ENCODE measurements at regions not wholly inside any gene's neighbourhood (a gene's known extent, or its start where the extent isn't known, plus 50 kb on each side); places are given as distances from the start of the nearest gene placed in this dataset.

DNA sequence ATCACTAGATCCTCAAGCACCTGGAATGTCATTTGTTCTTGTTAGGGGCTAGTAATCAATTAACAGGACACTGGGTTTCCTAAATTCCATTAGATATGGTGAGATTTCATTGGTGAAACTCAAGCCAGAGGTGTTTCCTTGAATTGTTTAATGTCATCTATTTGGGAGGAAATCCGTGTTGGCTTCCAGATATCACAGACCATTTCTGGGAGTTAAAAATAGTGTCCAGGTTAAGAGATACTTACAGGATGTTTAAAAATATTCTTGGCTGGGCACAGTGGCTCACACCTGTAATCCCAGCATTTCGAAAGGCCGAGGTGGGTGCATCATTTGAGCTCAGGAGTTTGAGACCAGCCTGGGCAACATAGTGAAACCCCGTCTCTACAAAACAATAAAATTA, 688.3 kb upstream of the WWC1 start:
- in situ Hi-C loops (cut with MboI; ENCODE audit: low sequenced_read_pairs in 4 of 4) (no loop called here), intact Hi-C loops (cut with DNase I; ENCODE audit: low total_unique reads) (no loop called here)
- no peak overlapping the region for H3K27ac ChIP-seq
- no peak for DNase-seq
- no peaks in the 10 kb centered on the region for H3K27me3 ChIP-seq
- peaks cover 0 to 3% of the 10 kb centered on the region in 2 donors for H3K4me1 ChIP-seq
- H3K9me3 ChIP-seq: no peaks in the 10 kb centered on the region
- H3K4me3 ChIP-seq: no peak overlapping the region
- ATAC-seq: no peak
- H3K36me3 ChIP-seq: no peaks in the 10 kb centered on the region
- TF ChIP-seq, protein P1, sequence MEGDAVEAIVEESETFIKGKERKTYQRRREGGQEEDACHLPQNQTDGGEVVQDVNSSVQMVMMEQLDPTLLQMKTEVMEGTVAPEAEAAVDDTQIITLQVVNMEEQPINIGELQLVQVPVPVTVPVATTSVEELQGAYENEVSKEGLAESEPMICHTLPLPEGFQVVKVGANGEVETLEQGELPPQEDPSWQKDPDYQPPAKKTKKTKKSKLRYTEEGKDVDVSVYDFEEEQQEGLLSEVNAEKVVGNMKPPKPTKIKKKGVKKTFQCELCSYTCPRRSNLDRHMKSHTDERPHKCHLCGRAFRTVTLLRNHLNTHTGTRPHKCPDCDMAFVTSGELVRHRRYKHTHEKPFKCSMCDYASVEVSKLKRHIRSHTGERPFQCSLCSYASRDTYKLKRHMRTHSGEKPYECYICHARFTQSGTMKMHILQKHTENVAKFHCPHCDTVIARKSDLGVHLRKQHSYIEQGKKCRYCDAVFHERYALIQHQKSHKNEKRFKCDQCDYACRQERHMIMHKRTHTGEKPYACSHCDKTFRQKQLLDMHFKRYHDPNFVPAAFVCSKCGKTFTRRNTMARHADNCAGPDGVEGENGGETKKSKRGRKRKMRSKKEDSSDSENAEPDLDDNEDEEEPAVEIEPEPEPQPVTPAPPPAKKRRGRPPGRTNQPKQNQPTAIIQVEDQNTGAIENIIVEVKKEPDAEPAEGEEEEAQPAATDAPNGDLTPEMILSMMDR (IDR thresholded peaks at IDR 0.05 in 4 of 5, conservative IDR thresholded peaks at IDR 0.05 in 1 of 5): no peak
- no peak for TF ChIP-seq POLR2A (IDR thresholded peaks at IDR 0.05)

DNA sequence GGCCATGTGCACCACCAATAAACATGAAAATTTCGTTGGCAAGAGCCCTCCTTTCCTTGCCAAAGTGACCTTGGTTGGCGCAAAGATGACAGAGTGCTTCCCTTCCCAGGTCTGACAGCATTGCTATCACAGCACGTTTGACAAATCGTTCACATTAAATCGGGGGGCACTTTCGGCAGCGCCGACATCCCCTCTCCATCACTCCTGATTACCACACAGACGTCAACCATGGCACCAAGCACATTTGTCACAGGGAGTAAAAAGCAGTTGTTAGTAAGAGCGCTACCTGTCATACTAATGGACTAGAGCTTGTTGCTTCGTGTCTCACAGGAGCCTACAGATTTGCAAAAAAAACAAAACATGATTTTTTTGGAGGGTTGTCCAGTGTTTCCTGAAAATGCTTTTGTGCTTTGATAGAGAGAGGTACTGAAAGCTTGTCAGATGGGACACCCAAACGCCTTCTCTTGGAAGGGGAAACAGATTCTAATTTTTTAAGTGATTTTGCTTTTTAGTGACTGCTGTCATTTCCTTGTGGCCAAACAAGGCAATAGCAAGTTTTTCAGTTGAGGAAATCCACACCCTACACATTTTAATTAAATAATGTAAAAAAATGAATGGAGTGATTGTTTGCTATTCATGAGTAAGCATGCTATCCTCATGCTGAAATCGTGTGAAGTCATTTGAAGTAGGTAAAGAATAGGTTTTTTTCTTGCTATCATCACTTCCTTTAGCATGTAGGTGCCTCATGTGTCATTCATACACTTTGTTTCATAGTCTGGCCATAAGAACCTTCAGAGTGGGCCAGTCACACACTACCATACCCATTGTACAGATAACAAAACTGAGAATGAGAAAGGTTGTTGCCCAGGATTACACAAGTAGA, 682.8 kb upstream of the WWC1 start:
- in situ Hi-C loops (cut with MboI; ENCODE audit: low sequenced_read_pairs in 4 of 4): no loop called here
- ATAC-seq: no peak
- intact Hi-C loops (cut with DNase I; ENCODE audit: low total_unique reads): no loop called here
- no peaks in the 10 kb centered on the region for H3K27me3 ChIP-seq
- H3K36me3 ChIP-seq: no peaks in the 10 kb centered on the region
- no peaks in the 10 kb centered on the region for H3K4me1 ChIP-seq
- no peak overlapping the region for H3K27ac ChIP-seq
- DNase-seq: no peak
- TF ChIP-seq, protein P1 (IDR thresholded peaks at IDR 0.05 in 4 of 5, conservative IDR thresholded peaks at IDR 0.05 in 1 of 5): no peak
- TF ChIP-seq POLR2A (IDR thresholded peaks at IDR 0.05): no peak
- H3K4me3 ChIP-seq: no peak overlapping the region
- H3K9me3 ChIP-seq: no peaks in the 10 kb centered on the region

DNA sequence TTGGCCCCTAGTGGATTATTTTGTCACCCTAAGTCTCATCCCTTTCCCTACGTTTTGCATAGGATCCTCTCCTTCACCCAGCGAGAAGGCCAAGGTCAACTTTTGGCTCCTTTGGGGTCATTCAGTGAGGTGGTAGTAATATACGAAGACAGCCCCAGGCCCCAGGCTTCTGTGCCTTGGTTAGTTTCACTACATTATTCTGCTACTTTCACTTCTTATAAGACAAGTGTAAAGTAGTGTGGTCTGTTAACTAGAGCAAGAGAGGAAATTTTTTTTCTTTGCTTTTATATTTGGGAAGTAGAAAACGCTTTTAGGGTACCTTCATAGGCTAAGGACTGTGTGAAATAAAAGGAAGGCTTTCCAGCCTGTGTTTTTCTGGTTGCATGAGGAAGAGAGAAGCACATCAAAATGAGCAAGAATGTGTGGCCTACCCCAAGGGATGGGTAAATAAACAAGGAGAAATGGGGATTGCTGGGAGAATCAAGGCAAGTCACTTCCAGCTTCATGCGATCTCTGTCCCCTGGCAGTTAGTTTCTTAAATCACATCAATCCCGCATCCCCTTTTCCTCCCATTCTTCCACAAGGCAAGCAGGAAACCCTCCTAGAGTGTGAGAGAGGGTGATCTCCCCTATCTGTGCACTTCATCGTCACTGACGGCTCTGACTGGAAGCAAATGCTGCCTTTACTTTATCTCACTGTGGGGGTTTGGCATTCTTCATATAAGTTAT, 677.0 kb upstream of the WWC1 start:
- Histone ChIP-seq H3K4me1 (no peaks in the 10 kb centered on the region), H3K9me3 (no peaks in the 10 kb centered on the region), H3K27ac (no peak overlapping the region), H3K36me3 (no peaks in the 10 kb centered on the region), H3K4me3 (no peak overlapping the region), H3K27me3 (no peaks in the 10 kb centered on the region)
- DNase-seq (no peak), ATAC-seq (no peak)
- in situ Hi-C loops (cut with MboI; ENCODE audit: low sequenced_read_pairs in 4 of 4): no loop called here
- intact Hi-C loops (cut with DNase I; ENCODE audit: low total_unique reads): no loop called here
- TF ChIP-seq, protein P1 (IDR thresholded peaks at IDR 0.05 in 4 of 5, conservative IDR thresholded peaks at IDR 0.05 in 1 of 5): no peak
- no peak for TF ChIP-seq POLR2A (IDR thresholded peaks at IDR 0.05)

DNA sequence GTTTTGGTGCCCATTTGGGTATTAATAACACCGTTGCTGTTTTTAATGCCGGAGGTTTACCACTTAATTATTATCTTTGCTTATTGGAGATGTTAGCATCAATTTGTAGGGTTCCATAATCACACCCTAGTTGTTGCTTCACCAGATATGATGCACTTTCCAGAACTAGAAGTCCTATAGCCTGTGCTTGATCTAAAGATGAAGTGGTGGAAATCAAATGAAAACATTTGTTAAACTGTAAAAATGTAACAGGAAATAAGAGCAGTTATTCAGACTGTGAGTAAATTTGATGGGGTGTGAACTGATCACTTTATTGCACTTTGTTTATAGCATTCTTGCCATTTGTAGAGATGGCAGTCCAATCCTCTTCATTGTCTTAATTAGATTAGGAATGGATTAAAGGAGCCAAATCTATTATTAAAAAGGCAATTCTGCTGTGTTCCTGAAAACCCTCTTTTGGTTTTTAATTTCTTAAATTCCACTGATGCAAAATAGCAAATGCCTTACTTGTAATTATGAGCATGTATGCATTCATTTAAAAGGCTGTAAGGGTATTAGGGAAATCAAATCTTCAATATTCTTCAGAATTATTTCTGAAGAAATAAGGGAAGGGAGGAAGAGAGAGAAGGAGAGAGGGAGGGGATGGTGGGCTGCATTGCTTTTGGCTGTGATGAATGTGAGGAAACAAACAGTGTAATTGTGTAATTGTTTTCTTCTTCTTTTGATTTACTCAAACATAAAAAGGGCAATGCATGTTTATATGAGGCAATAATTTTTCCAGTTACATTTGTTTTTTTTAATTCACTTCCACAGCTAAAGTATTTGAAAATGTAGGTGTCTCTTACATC, 675.2 kb upstream of the WWC1 start:
- in situ Hi-C loops (cut with MboI; ENCODE audit: low sequenced_read_pairs in 4 of 4): no loop called here
- ATAC-seq: no peak

More for the DNA sequence above, 675.2 kb upstream of the WWC1 start:
- DNase-seq: no peak
- Histone ChIP-seq H3K36me3 (no peaks in the 10 kb centered on the region), H3K4me1 (no peaks in the 10 kb centered on the region), H3K27ac (no peak overlapping the region), H3K4me3 (no peak overlapping the region), H3K27me3 (no peaks in the 10 kb centered on the region), H3K9me3 (no peaks in the 10 kb centered on the region)
- intact Hi-C loops (cut with DNase I; ENCODE audit: low total_unique reads): no loop called here
- TF ChIP-seq, protein P1 (IDR thresholded peaks at IDR 0.05 in 4 of 5, conservative IDR thresholded peaks at IDR 0.05 in 1 of 5): no peak
- no peak for TF ChIP-seq POLR2A (IDR thresholded peaks at IDR 0.05)

Data from gastrocnemius medialis (tissue), 4 donors.